Neural cell (in vitro differentiated cells): ENCODE measurements at regions not wholly inside any gene's neighbourhood (a gene's known extent, or its start where the extent isn't known, plus 50 kb on each side); places are given as distances from the start of the nearest gene placed in this dataset.

Experiments
- H2AFZ ChIP-seq: fragments of 200-600, 300-800 bp; sonication (generic), shearing (Covaris generic); 2 replicates; pipeline ENCODE4 v1.6.0; 2014; ENCODE audit warnings: low read depth, mild to moderate bottlenecking, antibody characterized with exemption, low read length, moderate library complexity
- H3F3A ChIP-seq: fragments of 200-600 bp; shearing (Covaris generic); 2 replicates; pipeline ENCODE4 v1.6.1; 2016; ENCODE audit warnings: mild to moderate bottlenecking, moderate library complexity, mixed read lengths, antibody characterized with exemption, low read length; ENCODE audit not compliant: insufficient read depth, poor library complexity, severe bottlenecking
- H3K27ac ChIP-seq: fragments of 200-600, 300-800 bp; sonication (generic), shearing (Covaris generic); 2 replicates; pipeline ENCODE4 v1.5.1; 2014; ENCODE audit warnings: mild to moderate bottlenecking, low read length, moderate library complexity
- H3K27me3 ChIP-seq: fragments of 300-800, 200-600 bp; sonication (generic), shearing (Covaris generic); 2 replicates; pipeline ENCODE4 v1.6.0; 2014; ENCODE audit warnings: mild to moderate bottlenecking, low read depth, low read length, moderate library complexity; ENCODE audit not compliant: insufficient read depth
- H3K36me3 ChIP-seq: fragments of 300-800, 200-600 bp; sonication (generic), shearing (Covaris generic); 2 replicates; pipeline ENCODE4 v1.5.1; 2014; ENCODE audit warnings: mild to moderate bottlenecking, antibody characterized with exemption, low read length, moderate library complexity; ENCODE audit not compliant: insufficient read depth
- H3K4me2 ChIP-seq: fragments of 300-800, 200-600 bp; sonication (generic), shearing (Covaris generic); 2 replicates; pipeline ENCODE4 v1.6.0; 2014; ENCODE audit warnings: mild to moderate bottlenecking, low read length
- H3K4me3 ChIP-seq: fragments of 300-800, 200-600 bp; sonication (generic), shearing (Covaris generic); 2 replicates; pipeline ENCODE4 v1.5.1; 2014; ENCODE audit warnings: mild to moderate bottlenecking, low read length, moderate library complexity
- H3K79me2 ChIP-seq: fragments of 200-600 bp; shearing (Covaris generic); replicated peaks from 2 replicates; pipeline ENCODE4 v1.6.0; 2014; ENCODE audit warnings: mild to moderate bottlenecking, low read length, moderate library complexity; ENCODE audit not compliant: insufficient read depth
- H3K9ac ChIP-seq: fragments of 300-800, 200-600 bp; sonication (generic), shearing (Covaris generic); 2 replicates; pipeline ENCODE4 v1.6.1; 2016; ENCODE audit warnings: mild to moderate bottlenecking, low read length, mixed read lengths
- H3K9me2 ChIP-seq: fragments of 200-600 bp; shearing (Covaris generic); 2 replicates; pipeline ENCODE4 v1.6.1; 2016; ENCODE audit warnings: mild to moderate bottlenecking, low read length, mixed read lengths; ENCODE audit not compliant: insufficient read depth
- H3K9me3 ChIP-seq: fragments of 200-600, 300-800 bp; sonication (generic), shearing (Covaris generic); 2 replicates; pipeline ENCODE4 v1.6.1; 2016; ENCODE audit warnings: mild to moderate bottlenecking, mixed run types, low read length, moderate library complexity, mixed read lengths
- H4K20me1 ChIP-seq: fragments of 200-600 bp; shearing (Covaris generic); 2 replicates; pipeline ENCODE4 v1.6.1; 2016; ENCODE audit warnings: mild to moderate bottlenecking, mixed run types; ENCODE audit not compliant: insufficient read depth
- EP300 ChIP-seq: fragments of 450-650 bp; conservative IDR thresholded peaks from 2 replicates; pipeline ENCODE4 v1.6.1; 2014; ENCODE audit warnings: antibody characterized with exemption, mild to moderate bottlenecking, moderate library complexity; ENCODE audit not compliant: poor library complexity, severe bottlenecking
- EZH2 ChIP-seq: fragments of 200-600, 300-800 bp; shearing (Covaris generic), sonication (generic); IDR thresholded peaks from 2 replicates; pipeline ENCODE4 v1.6.1; 2014; ENCODE audit warnings: antibody characterized with exemption, low read length, borderline replicate concordance, mild to moderate bottlenecking; ENCODE audit not compliant: insufficient read depth, poor library complexity, severe bottlenecking
- MXI1 ChIP-seq: fragments of 450-650 bp; conservative IDR thresholded peaks from 2 replicates; pipeline ENCODE4 v1.6.1; 2014; ENCODE audit warnings: antibody characterized with exemption, mild to moderate bottlenecking; ENCODE audit not compliant: poor library complexity, severe bottlenecking
- POLR2AphosphoS5 ChIP-seq: IDR thresholded peaks from 2 replicates; pipeline ENCODE4 v1.6.1; 2012
- RAD21 ChIP-seq: fragments of 450-650 bp; conservative IDR thresholded peaks from 2 replicates; pipeline ENCODE4 v1.6.1; 2014; ENCODE audit warnings: antibody characterized with exemption, mild to moderate bottlenecking, moderate library complexity
- REST ChIP-seq: IDR thresholded peaks from 2 replicates; pipeline ENCODE4 v1.6.1; 2012; ENCODE audit warnings: borderline replicate concordance
- SMC3 ChIP-seq: fragments of 450-650 bp; conservative IDR thresholded peaks from 2 replicates; pipeline ENCODE4 v1.6.1; 2014; ENCODE audit warnings: antibody characterized with exemption, mild to moderate bottlenecking, moderate library complexity; ENCODE audit not compliant: poor library complexity
- TAF1 ChIP-seq: IDR thresholded peaks from 2 replicates; pipeline ENCODE4 v1.6.1; 2012; ENCODE audit warnings: low read depth
- TF ChIP-seq, protein P1 (sequence below): fragments of 450-650 bp; IDR thresholded peaks from 2 replicates; pipeline ENCODE4 v1.5.1; 2014; ENCODE audit warnings: antibody characterized with exemption, mild to moderate bottlenecking, moderate library complexity; ENCODE audit not compliant: poor library complexity, severe bottlenecking

DNA sequence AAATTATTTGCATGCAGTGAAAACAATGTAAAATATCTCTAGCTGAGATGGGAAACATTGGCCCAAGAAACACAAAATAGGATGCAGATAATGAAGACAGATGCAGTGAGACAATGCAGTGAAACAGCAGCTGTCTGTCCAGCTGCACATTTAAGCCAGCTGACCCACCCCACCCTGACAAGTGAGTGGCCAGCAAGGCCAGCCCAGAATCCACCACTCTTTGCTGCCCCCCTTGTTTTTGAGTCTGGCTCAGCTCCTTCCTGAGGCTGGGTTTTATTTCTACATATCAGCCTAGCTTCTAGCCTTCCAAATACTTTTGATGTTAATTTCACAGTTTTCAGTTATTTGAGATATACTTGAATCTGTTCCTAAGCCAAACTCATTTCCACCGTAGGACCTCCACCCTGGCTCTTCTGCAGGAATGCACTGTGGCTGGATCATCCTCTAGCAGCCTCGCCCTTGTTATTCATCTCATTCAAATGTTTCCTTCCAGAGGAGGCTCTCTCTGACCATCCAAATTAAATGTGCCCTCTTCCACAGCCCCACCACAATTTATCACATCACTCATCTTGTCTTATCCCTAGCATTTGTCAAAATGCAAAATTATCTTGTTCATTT, 154.1 kb upstream of the POU2AF2 start:
- no peak for TF ChIP-seq POLR2AphosphoS5
- no peak for TF ChIP-seq MXI1
- no peak for TF ChIP-seq RAD21
- no peak for TF ChIP-seq EP300
- no peak for TF ChIP-seq TAF1
- TF ChIP-seq REST = no peak
- no peak for TF ChIP-seq EZH2
- no peak for TF ChIP-seq SMC3
- TF ChIP-seq, protein P1, sequence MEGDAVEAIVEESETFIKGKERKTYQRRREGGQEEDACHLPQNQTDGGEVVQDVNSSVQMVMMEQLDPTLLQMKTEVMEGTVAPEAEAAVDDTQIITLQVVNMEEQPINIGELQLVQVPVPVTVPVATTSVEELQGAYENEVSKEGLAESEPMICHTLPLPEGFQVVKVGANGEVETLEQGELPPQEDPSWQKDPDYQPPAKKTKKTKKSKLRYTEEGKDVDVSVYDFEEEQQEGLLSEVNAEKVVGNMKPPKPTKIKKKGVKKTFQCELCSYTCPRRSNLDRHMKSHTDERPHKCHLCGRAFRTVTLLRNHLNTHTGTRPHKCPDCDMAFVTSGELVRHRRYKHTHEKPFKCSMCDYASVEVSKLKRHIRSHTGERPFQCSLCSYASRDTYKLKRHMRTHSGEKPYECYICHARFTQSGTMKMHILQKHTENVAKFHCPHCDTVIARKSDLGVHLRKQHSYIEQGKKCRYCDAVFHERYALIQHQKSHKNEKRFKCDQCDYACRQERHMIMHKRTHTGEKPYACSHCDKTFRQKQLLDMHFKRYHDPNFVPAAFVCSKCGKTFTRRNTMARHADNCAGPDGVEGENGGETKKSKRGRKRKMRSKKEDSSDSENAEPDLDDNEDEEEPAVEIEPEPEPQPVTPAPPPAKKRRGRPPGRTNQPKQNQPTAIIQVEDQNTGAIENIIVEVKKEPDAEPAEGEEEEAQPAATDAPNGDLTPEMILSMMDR = no peak

GRCh38 chr11:111089759-111090158, 155.8 kb upstream of the POU2AF2 start:
- Histone ChIP-seq H3K4me3 (no peak overlapping the region), H3K27ac (no peak overlapping the region), H3K9me2 (no peaks in the 10 kb centered on the region), H4K20me1 (no peaks in the 10 kb centered on the region), H3K9me3 (no peaks in the 10 kb centered on the region), H3K4me2 (no peak overlapping the region), H2AFZ (no peak overlapping the region), H3K9ac (no peak overlapping the region), H3K36me3 (no peaks in the 10 kb centered on the region), H3F3A (no peaks in the 10 kb centered on the region), H3K27me3 (no peaks in the 10 kb centered on the region), H3K79me2 (no peaks in the 10 kb centered on the region)
- TF ChIP-seq EP300 = no peak
- TF ChIP-seq, protein P1 = no peak
- no peak for TF ChIP-seq POLR2AphosphoS5
- no peak for TF ChIP-seq RAD21
- no peak for TF ChIP-seq REST
- TF ChIP-seq TAF1 = no peak
- no peak for TF ChIP-seq SMC3
- no peak for TF ChIP-seq MXI1
- TF ChIP-seq EZH2 = no peak

More for the DNA sequence above, 154.1 kb upstream of the POU2AF2 start:
- Histone ChIP-seq H4K20me1 (no peaks in the 10 kb centered on the region), H3K9me2 (no peaks in the 10 kb centered on the region), H3K79me2 (no peaks in the 10 kb centered on the region), H3K36me3 (no peaks in the 10 kb centered on the region), H3K27me3 (no peaks in the 10 kb centered on the region), H3K4me3 (no peak overlapping the region), H3K9ac (no peak overlapping the region), H3F3A (no peaks in the 10 kb centered on the region), H3K27ac (no peak overlapping the region), H3K9me3 (no peaks in the 10 kb centered on the region), H3K4me2 (no peak overlapping the region), H2AFZ (no peak overlapping the region)
